ENCODE measurements at regions not wholly inside any gene's neighbourhood (a gene's known extent, or its start where the extent isn't known, plus 50 kb on each side); places are given as distances from the start of the nearest gene placed in this dataset.

- no peak for TF ChIP-seq EP300 (IDR thresholded peaks at IDR 0.05)
- no peak for TF ChIP-seq CTCF (IDR thresholded peaks at IDR 0.05)
- TF ChIP-seq POLR2A (IDR thresholded peaks at IDR 0.05) = no peak
- H3K9me3 ChIP-seq = no peaks in the 10 kb centered on the region
- no peak for DNase-seq
- H3K36me3 ChIP-seq = no peaks in the 10 kb centered on the region
- no peaks in the 10 kb centered on the region for H3K27me3 ChIP-seq
- peaks cover 4% of the 10 kb centered on the region for H3K4me1 ChIP-seq (ENCODE audit: insufficient read depth)
- H3K27ac ChIP-seq = no peak overlapping the region
- WGBS, 3 donors = 68 to 79% (median 69%) methylated on average over 5 of the region's 5 CpGs
- no peak overlapping the region for H3K4me3 ChIP-seq
- intact Hi-C loops (cut with DNase I) = no loop called here
Measured at GRCh38 chr22:47340851-47341436, 578.5 kb downstream of the TBC1D22A start.

GRCh38 chr22:47337161-47337621 is 574.7 kb downstream of the TBC1D22A start:
- DNase-seq = peak in 4 of 5 donors; percentile 31 to 49 (median 38)
- Histone ChIP-seq H3K27ac (no peak overlapping the region), H3K4me1 (ENCODE audit: insufficient read depth) (peaks cover 4% of the 10 kb centered on the region), H3K4me3 (no peak overlapping the region), H3K36me3 (no peaks in the 10 kb centered on the region), H3K27me3 (no peaks in the 10 kb centered on the region), H3K9me3 (no peaks in the 10 kb centered on the region)
- WGBS, 3 donors = 6 to 29% (median 20%) methylated on average over 8 of the region's 8 CpGs
- intact Hi-C loops (cut with DNase I) = no loop called here
- no peak for TF ChIP-seq EP300 (IDR thresholded peaks at IDR 0.05)
- TF ChIP-seq CTCF (IDR thresholded peaks at IDR 0.05) = no peak
- TF ChIP-seq POLR2A (IDR thresholded peaks at IDR 0.05) = no peak

GRCh38 chr22:47335958-47336357 is 573.5 kb downstream of the TBC1D22A start:
- no peaks in the 10 kb centered on the region for H3K36me3 ChIP-seq
- no peaks in the 10 kb centered on the region for H3K27me3 ChIP-seq
- intact Hi-C loops (cut with DNase I) = no loop called here
- H3K4me3 ChIP-seq = no peak overlapping the region
- H3K27ac ChIP-seq = no peak overlapping the region
- DNase-seq = no peak
- WGBS, 3 donors = 96 to 98% (median 98%) methylated on average over 3 of the region's 3 CpGs
- H3K9me3 ChIP-seq = no peaks in the 10 kb centered on the region
- TF ChIP-seq CTCF (IDR thresholded peaks at IDR 0.05) = no peak
- TF ChIP-seq EP300 (IDR thresholded peaks at IDR 0.05) = no peak
- no peak for TF ChIP-seq POLR2A (IDR thresholded peaks at IDR 0.05)
- H3K4me1 ChIP-seq (ENCODE audit: insufficient read depth) = peaks cover 4% of the 10 kb centered on the region

- no peak overlapping the region for H3K27ac ChIP-seq
- TF ChIP-seq CTCF (IDR thresholded peaks at IDR 0.05) = no peak
- no peak for TF ChIP-seq POLR2A (IDR thresholded peaks at IDR 0.05)
- no peak for TF ChIP-seq EP300 (IDR thresholded peaks at IDR 0.05)
- no peaks in the 10 kb centered on the region for H3K27me3 ChIP-seq
- H3K9me3 ChIP-seq = no peaks in the 10 kb centered on the region
- H3K4me1 ChIP-seq (ENCODE audit: insufficient read depth) = peaks cover 4% of the 10 kb centered on the region
- H3K36me3 ChIP-seq = no peaks in the 10 kb centered on the region
- no peak overlapping the region for H3K4me3 ChIP-seq
- 80 to 88% (median 87%) methylated on average over 10 of the region's 10 CpGs for WGBS, 3 donors
- DNase-seq = no peak
- intact Hi-C loops (cut with DNase I) = no loop called here
Measured at GRCh38 chr22:47335460-47335859, 573.0 kb downstream of the TBC1D22A start.
